GM18873 (cell line): ENCODE measurements at regions not wholly inside any gene's neighbourhood (a gene's known extent, or its start where the extent isn't known, plus 50 kb on each side); places are given as distances from the start of the nearest gene placed in this dataset.

Experiments used
- ATAC-seq: cut with Tn5 transposase; IDR thresholded peaks from one replicate; pipeline ENCODE4 v1.9.1; 2021; ENCODE audit warnings: mild to moderate bottlenecking, moderate library complexity, moderate number of reproducible peaks; ENCODE audit not compliant: unreplicated experiment, low FRiP score

- ATAC-seq = no peak
These were observed 200.0 kb upstream of the UBE2E2 start for GRCh38 chr3:23002836-23003732.

- ATAC-seq = no peak
These were observed 199.4 kb upstream of the UBE2E2 start for GRCh38 chr3:23003733-23004046.

- ATAC-seq = no peak
These were observed 198.2 kb upstream of the UBE2E2 start for GRCh38 chr3:23004971-23005370.

GRCh38 chr3:23017801-23018200, 185.3 kb upstream of the UBE2E2 start:
- ATAC-seq = no peak

GRCh38 chr3:23019596-23020300, 183.4 kb upstream of the UBE2E2 start:
- no peak for ATAC-seq

- no peak for ATAC-seq
These were observed 174.8 kb upstream of the UBE2E2 start for GRCh38 chr3:23028294-23028693.

GRCh38 chr3:23029001-23029400, 174.1 kb upstream of the UBE2E2 start:
- no peak for ATAC-seq

- ATAC-seq = no peak
These were observed 167.0 kb upstream of the UBE2E2 start for GRCh38 chr3:23035927-23036640.

GRCh38 chr3:23036728-23037127, 166.4 kb upstream of the UBE2E2 start:
- peak; percentile 79 for ATAC-seq

- no peak for ATAC-seq
These were observed 164.7 kb upstream of the UBE2E2 start for GRCh38 chr3:23038471-23038870.

- ATAC-seq = no peak
These were observed 161.0 kb upstream of the UBE2E2 start for GRCh38 chr3:23041918-23042696.

GRCh38 chr3:23044463-23044862, 158.7 kb upstream of the UBE2E2 start:
- no peak for ATAC-seq

GRCh38 chr3:23046536-23046935, 156.6 kb upstream of the UBE2E2 start:
- no peak for ATAC-seq

- no peak for ATAC-seq
These were observed 151.6 kb upstream of the UBE2E2 start for GRCh38 chr3:23051240-23052140.

GRCh38 chr3:23052208-23052607, 150.9 kb upstream of the UBE2E2 start:
- ATAC-seq = no peak

GRCh38 chr3:23052620-23053019, 150.5 kb upstream of the UBE2E2 start:
- ATAC-seq = no peak

GRCh38 chr3:23055733-23056376, 147.3 kb upstream of the UBE2E2 start:
- peak; percentile 73 for ATAC-seq

GRCh38 chr3:23062582-23062981, 140.5 kb upstream of the UBE2E2 start:
- ATAC-seq = no peak

GRCh38 chr3:23062982-23063381, 140.1 kb upstream of the UBE2E2 start:
- ATAC-seq = no peak
